ENCODE measurements at regions not wholly inside any gene's neighbourhood (a gene's known extent, or its start where the extent isn't known, plus 50 kb on each side); places are given as distances from the start of the nearest gene placed in this dataset.

DNA sequence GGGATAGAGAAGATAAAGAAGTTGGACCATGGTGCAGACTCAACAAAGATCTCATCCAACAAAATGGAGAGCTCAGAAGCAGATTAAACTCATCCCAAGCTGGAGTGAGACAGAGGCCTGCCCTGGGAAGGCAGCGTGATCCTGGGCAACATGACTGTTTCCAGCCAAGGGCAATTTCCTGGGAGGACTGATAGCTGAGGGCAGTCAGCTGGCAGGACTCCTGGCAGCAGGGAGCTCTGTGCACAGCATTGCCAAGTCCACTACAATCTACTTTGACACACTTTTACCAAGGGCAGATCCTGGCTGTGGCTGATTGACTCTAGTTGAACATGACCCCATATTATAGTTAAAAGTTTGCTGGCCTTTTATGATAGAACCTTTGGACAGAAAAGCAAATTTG is 357.3 kb upstream of the RASGEF1B start:
- Mint-ChIP-seq H3K4me1 (no peaks in the 10 kb centered on the region), H3K4me3 (no peak overlapping the region), H3K36me3 (no peaks in the 10 kb centered on the region), H3K27ac (no peak overlapping the region), H3K27me3 (ENCODE audit: low read depth in 3 of 3) (peaks cover 0 to 2% (median 0%) of the 10 kb centered on the region in 3 donors), H3K9me3 (peaks cover 0 to 2% (median 0%) of the 10 kb centered on the region in 7 donors)
- Histone ChIP-seq H3K9ac (ENCODE audit: insufficient read depth, low read length, poor library complexity, severe bottlenecking) (no peak overlapping the region), H2AFZ (ENCODE audit: insufficient read depth, low read depth, low read length, poor library complexity, severe bottlenecking) (no peak overlapping the region), H3K27ac (ENCODE audit: low read depth in 1 of 2, low read length in 2 of 2) (no peak overlapping the region), H3K9me3 (replicated peaks in 1 of 2; ENCODE audit: control insufficient read depth in 1 of 2, insufficient read depth in 1 of 2, low read length in 2 of 2) (no peaks in the 10 kb centered on the region), H3K4me1 (ENCODE audit: control insufficient read depth in 1 of 2, insufficient read depth in 2 of 2, low read length in 2 of 2) (no peaks in the 10 kb centered on the region), H3K4me2 (replicated peaks; ENCODE audit: extremely low read depth, low read length, poor library complexity, severe bottlenecking) (no peak overlapping the region), H4K20me1 (ENCODE audit: insufficient read depth, low read length) (no peaks in the 10 kb centered on the region), H3K36me3 (replicated peaks in 1 of 2; ENCODE audit: control insufficient read depth in 1 of 2, insufficient read depth in 2 of 2, low read length in 2 of 2) (no peaks in the 10 kb centered on the region), H3K79me2 (ENCODE audit: insufficient read depth, low read length) (no peaks in the 10 kb centered on the region), H3K4me3 (replicated peaks in 1 of 3; ENCODE audit: low read depth in 2 of 3, low read length in 3 of 3) (no peak overlapping the region), H3K27me3 (ENCODE audit: control insufficient read depth in 2 of 2, insufficient read depth in 2 of 2, low read length in 2 of 2) (no peaks in the 10 kb centered on the region)
- 100% methylated on average over 1 of the region's 1 CpG for WGBS (ENCODE audit: insufficient coverage)
- TF ChIP-seq, protein P1, sequence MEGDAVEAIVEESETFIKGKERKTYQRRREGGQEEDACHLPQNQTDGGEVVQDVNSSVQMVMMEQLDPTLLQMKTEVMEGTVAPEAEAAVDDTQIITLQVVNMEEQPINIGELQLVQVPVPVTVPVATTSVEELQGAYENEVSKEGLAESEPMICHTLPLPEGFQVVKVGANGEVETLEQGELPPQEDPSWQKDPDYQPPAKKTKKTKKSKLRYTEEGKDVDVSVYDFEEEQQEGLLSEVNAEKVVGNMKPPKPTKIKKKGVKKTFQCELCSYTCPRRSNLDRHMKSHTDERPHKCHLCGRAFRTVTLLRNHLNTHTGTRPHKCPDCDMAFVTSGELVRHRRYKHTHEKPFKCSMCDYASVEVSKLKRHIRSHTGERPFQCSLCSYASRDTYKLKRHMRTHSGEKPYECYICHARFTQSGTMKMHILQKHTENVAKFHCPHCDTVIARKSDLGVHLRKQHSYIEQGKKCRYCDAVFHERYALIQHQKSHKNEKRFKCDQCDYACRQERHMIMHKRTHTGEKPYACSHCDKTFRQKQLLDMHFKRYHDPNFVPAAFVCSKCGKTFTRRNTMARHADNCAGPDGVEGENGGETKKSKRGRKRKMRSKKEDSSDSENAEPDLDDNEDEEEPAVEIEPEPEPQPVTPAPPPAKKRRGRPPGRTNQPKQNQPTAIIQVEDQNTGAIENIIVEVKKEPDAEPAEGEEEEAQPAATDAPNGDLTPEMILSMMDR (IDR thresholded peaks at IDR 0.05), result no peak
- no peak for DNase-seq
- intact Hi-C loops (cut with micrococcal nuclease), result no loop called here

DNA sequence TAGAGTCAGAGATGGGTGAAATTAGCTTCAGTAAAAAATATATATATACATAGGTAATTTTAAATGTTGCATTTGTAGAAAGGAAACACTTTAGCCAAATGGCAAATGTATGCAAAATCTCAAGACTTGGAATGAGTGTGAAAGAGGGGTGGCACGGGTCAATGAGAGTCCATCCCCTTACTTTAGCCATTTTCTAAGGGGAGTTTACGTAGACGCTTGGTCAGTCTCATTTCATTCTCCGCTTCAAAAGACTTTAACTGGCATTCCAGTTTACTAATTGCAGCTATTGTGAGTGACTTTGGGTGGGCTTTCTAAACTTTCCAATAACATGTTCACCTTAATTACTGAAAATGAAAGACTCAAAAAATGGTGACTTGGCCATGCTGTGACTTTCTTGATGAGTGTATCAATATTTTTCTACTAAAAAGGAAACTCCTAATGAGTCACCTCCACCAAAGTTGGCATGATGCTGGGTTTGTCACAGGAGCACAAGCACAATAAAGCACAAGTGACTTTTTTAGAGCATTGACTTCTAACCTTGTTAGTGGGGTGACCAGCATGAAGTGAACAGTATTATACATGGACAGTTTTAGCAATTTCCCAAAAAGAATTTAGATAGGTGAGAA is 356.0 kb upstream of the RASGEF1B start:
- intact Hi-C loops (cut with micrococcal nuclease), result no loop called here
- Histone ChIP-seq H3K27me3 (ENCODE audit: control insufficient read depth in 2 of 2, insufficient read depth in 2 of 2, low read length in 2 of 2) (no peaks in the 10 kb centered on the region), H3K36me3 (replicated peaks in 1 of 2; ENCODE audit: control insufficient read depth in 1 of 2, insufficient read depth in 2 of 2, low read length in 2 of 2) (no peaks in the 10 kb centered on the region), H2AFZ (ENCODE audit: insufficient read depth, low read depth, low read length, poor library complexity, severe bottlenecking) (no peak overlapping the region), H3K79me2 (ENCODE audit: insufficient read depth, low read length) (no peaks in the 10 kb centered on the region), H3K4me1 (ENCODE audit: control insufficient read depth in 1 of 2, insufficient read depth in 2 of 2, low read length in 2 of 2) (no peaks in the 10 kb centered on the region), H3K9me3 (replicated peaks in 1 of 2; ENCODE audit: control insufficient read depth in 1 of 2, insufficient read depth in 1 of 2, low read length in 2 of 2) (no peaks in the 10 kb centered on the region), H3K27ac (ENCODE audit: low read depth in 1 of 2, low read length in 2 of 2) (no peak overlapping the region), H3K4me2 (replicated peaks; ENCODE audit: extremely low read depth, low read length, poor library complexity, severe bottlenecking) (no peak overlapping the region), H3K4me3 (replicated peaks in 1 of 3; ENCODE audit: low read depth in 2 of 3, low read length in 3 of 3) (no peak overlapping the region), H4K20me1 (ENCODE audit: insufficient read depth, low read length) (no peaks in the 10 kb centered on the region), H3K9ac (ENCODE audit: insufficient read depth, low read length, poor library complexity, severe bottlenecking) (no peak overlapping the region)
- WGBS (ENCODE audit: insufficient coverage), result no CpG with 5 or more reads among the region's 4 CpGs
- H3K36me3 Mint-ChIP-seq, result no peaks in the 10 kb centered on the region
- H3K27ac Mint-ChIP-seq, result no peak overlapping the region
- peaks cover 0 to 2% (median 0%) of the 10 kb centered on the region in 3 donors for H3K27me3 Mint-ChIP-seq (ENCODE audit: low read depth in 3 of 3)
- peaks cover 0 to 2% (median 0%) of the 10 kb centered on the region in 7 donors for H3K9me3 Mint-ChIP-seq
- TF ChIP-seq, protein P1 (IDR thresholded peaks at IDR 0.05), result no peak
- H3K4me1 Mint-ChIP-seq, result no peaks in the 10 kb centered on the region
- H3K4me3 Mint-ChIP-seq, result no peak overlapping the region
- peak in 1 of 3 donors; percentile 8 for DNase-seq

Measured in CD14-positive monocyte (primary cell).